HG03354 (cell line): ENCODE measurements at regions not wholly inside any gene's neighbourhood (a gene's known extent, or its start where the extent isn't known, plus 50 kb on each side); places are given as distances from the start of the nearest gene placed in this dataset.
"Not testable (repeated sequence)": the region's sequence is repeated elsewhere in the genome, so short reads cannot be mapped to it uniquely, and the experiment has no call there.

ENCODE experiments used
- ATAC-seq: cut with Tn5 transposase; IDR thresholded peaks from one replicate; pipeline ENCODE4 v1.9.1; 2021; ENCODE audit warnings: mild to moderate bottlenecking; ENCODE audit not compliant: unreplicated experiment, poor library complexity, severe bottlenecking

DNA sequence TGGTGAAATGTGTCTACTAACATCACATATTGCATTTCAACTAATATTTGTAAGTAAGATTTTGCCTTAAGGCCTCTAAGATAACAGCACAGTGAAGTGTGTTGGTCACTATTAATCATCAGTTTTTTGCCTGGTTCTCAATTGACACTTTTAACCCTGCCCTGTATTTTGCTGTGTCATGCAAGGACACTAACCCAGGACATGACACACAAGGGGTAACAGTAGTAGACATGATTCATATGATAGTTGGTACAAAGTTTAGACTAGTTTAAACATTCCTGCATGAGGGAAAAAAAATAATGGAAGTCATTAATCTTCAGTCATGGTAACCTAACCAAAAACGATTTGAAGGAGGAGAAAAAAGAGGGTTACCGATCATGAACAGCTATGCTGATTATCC, 207.0 kb downstream of the DEPDC1B start:
- no peak for ATAC-seq

DNA sequence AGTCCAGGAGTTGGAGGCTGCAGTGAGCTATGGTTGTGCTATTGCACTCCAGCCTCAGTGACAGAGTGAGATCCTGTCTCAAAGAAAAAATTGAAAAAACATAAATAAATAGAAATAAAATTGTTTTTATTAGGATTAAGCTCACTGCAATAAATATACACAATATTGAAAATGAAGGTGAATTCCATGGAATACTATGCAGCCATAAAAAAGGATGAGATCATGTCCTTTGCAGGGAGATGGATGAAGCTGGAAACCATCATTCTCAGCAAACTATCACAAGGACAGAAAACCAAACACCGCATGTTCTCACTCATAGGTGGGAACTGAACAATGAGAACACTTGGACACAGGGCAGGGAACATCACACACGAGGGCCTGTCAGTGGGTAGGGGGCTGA, 207.6 kb downstream of the DEPDC1B start:
- not testable (repeated sequence) for ATAC-seq

DNA sequence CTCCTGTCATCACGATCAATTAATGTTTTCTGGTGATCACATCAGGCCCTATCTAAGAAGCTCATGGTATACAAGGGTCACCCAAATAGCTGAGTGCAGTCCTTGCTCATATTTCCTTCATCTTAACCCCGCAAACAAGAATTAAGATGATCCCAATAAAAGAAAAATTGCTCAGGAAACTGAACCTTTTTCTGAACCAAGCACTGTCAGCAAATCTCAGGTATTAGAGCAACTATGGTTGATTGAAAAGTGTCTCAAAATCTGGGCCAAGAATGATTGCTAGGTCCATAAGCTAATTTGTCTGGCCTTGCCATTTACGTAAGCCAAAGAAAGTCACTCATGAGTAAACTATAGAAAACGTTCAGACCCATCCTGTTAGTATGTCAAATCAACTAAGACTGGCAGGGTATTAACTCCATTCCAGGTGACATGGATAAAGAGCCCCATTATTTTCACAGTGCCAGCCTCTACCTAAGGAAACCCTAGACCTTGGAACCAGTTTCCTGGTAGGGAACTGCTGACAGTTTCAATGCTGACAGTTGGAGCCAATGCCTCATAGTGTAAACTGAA, 209.3 kb downstream of the DEPDC1B start:
- no peak for ATAC-seq

GRCh38 chr5:60489856-60490255, 210.1 kb downstream of the DEPDC1B start:
- no peak for ATAC-seq

GRCh38 chr5:60489377-60489776, 210.6 kb downstream of the DEPDC1B start:
- ATAC-seq: no peak

- ATAC-seq: no peak
These were observed 211.4 kb downstream of the DEPDC1B start for GRCh38 chr5:60488466-60489130.

GRCh38 chr5:60487885-60488442, 212.0 kb downstream of the DEPDC1B start:
- ATAC-seq: no peak

- ATAC-seq: no peak
These were observed 212.5 kb downstream of the DEPDC1B start for GRCh38 chr5:60487476-60487875.

GRCh38 chr5:60485361-60485760, 214.6 kb downstream of the DEPDC1B start:
- ATAC-seq: no peak

GRCh38 chr5:60483050-60483449, 216.9 kb downstream of the DEPDC1B start:
- ATAC-seq: no peak

- no peak for ATAC-seq
These were observed 217.7 kb downstream of the DEPDC1B start for GRCh38 chr5:60482301-60482700.

DNA sequence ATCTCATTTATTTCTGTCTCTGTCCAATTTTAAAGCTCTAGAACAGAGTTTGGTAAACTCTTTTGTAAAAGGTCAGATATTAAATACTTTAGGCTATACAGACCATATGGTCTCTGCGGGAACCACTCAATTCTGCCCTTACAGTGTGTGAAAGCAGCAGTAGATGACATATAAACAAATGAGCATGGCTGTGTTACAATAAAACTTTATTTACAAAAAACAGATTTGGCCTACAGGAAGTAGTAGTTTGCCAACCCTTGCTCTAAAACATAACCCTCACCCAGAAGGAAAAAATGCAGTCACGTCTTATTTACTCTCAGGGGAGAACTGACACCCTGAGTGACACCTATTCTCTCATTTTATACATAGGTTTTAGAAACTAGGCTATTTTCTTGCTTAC, 220.4 kb downstream of the DEPDC1B start:
- ATAC-seq: no peak

- ATAC-seq: no peak
These were observed 222.1 kb downstream of the DEPDC1B start for GRCh38 chr5:60477849-60478248.

DNA sequence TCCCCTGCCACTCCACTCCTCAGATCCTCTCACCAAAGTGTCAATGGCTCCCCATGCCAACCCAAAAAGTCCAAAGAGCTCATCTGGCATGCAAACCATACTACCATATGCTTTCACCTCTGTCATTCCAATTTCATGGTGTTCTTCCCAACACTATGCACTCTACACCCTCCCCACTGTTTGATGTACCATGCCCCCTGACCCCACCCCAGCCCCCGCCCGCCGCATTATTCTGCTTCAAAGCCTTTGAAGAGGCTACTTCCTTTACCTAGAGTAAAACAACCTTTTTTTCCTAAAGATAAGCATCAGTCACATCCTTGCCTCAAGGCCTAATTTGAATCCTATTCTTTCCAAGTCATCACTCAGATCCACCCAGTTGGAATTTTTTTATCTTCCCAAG, 226.3 kb downstream of the DEPDC1B start:
- ATAC-seq: no peak

DNA sequence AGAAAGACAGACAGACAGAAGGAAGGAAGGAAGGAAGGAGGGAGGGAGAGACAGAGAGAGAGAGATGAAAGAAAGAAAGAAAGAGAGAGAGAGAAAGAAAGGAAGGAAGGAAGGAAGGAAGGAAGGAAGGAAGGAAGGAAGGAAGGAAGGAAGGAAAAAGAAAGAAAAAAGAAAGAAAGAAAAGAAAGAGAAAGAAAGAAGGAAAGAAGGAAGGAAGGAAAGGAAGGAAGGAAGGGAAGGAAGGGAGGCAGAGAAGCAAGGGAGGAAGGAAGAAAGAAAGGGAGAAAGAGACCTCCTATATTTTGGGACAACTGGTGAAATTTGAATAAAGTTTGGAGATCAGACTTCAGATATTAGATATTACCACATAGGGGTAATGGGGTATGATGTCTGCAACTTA, 226.9 kb downstream of the DEPDC1B start:
- ATAC-seq: not testable (repeated sequence)

DNA sequence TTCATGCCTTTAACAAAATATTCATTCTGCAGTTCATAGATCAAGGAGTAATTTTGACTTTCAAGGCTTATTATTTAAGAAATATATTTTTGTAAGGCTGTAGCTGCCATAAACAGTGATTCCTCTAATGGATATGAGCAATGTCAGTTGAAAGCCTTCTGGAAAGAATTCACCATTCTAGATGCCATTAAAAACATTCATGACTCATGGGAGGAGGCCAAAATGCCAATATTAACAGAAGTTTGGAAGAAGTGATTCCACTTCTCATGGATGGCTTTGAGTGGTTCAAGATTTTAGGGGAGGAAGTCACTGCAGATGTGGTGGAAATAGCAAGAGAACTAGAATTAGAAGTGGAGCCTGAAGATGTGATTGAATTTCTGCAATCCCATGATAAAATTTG, 229.1 kb downstream of the DEPDC1B start:
- no peak for ATAC-seq

- ATAC-seq: no peak
These were observed 230.7 kb downstream of the DEPDC1B start for GRCh38 chr5:60469286-60469685.

DNA sequence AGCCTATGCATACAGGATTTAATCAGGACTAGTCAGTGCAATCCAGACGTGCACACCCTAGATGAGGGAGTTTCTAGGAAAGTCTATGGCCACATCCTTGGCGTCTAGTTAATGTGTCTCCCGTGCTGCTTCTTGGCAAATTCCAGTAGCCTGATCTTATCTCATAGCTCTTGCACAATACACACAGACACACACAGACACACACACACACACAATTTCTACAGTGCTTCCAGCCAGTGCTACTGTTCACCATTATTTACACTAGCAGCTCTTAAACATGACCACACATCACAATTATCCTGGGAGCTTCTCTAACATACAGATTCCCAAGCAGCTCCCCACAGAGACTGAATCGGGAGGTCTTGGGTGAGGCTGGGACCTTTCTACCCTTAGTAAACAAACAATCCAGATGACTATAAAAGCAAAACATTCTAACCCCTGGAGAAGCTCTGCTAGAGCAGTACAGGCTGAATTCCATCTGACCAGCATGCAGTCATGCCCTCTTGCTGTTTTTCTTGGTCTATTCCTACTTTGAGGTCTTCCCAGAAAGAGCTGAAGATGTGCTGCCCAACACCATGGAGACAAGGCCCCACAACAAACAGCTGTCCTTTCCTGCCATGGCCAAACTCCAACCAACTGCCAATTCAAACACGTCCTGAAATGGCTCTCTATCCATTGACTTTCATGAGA, 236.6 kb downstream of the DEPDC1B start:
- no peak for ATAC-seq

DNA sequence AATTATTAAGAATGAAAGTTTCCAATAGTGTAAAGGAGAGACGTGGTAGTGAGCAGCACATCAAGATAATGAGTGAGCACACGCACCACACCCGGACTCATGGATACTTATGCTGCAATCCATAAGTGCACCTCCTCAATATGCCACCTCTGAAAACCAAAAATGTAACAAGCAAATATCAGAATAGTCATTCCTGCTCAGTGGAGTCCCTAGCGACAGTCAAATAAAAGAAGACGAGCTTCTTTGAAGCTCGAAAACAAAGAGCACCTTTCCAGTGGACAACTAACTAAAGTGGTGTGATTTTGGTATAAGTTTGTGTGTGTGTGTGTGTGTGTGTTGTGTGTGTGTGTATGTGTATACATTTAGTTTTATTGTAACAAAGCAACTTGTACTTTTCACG, 241.3 kb downstream of the DEPDC1B start:
- ATAC-seq: no peak

DNA sequence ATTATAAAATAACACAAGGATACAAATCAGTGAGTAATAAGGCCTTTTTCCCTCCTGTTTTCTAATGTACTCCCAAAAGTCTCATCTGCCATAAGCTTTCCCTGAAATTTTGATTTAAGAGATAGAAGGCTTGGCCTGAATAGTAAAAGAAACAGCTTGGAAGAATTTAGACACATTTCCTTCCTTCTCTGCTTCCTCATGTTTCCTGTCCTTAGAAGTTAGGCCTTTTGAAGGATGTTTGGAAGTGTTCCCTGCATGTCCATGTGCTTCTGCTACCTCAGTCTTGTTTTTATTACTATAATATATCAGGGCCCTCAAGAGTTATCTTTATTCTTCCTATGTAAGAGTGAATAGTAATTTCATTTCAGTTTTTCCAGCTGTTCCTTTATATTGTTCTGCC, 242.7 kb downstream of the DEPDC1B start:
- no peak for ATAC-seq

GRCh38 chr5:60455589-60455988, 244.4 kb downstream of the DEPDC1B start:
- no peak for ATAC-seq
